CD4-positive, alpha-beta memory T cell (primary cell): ENCODE measurements at regions not wholly inside any gene's neighbourhood (a gene's known extent, or its start where the extent isn't known, plus 50 kb on each side); places are given as distances from the start of the nearest gene placed in this dataset.

Experiments
- CTCF ChIA-PET: fragments of 350-600 bp; sonication (Branson Sonifier 250); formaldehyde crosslinking; loops from one replicate; lab custom pipeline; 2021; ENCODE audit warnings: inconsistent platforms; ENCODE audit not compliant: partially characterized antibody; lab: Charles Lee
- POLR2A ChIA-PET: fragments of 350-600 bp; sonication (Branson Sonifier 250); formaldehyde crosslinking; loops from one replicate; lab custom pipeline; 2021; ENCODE audit not compliant: partially characterized antibody; lab: Charles Lee
- DNase-seq, 5 donors: peaks; one replicate each; pipeline versions ENCODE4 v3.0.0 to v3.0.0-alpha.2; 2020 to 2022; ENCODE audit warnings: mixed read lengths in 1 of 5
- H3K27ac ChIP-seq: one replicate; pipeline ENCODE4 v1.7.0; 2013; ENCODE audit warnings: low read depth, low read length
- H3K27me3 ChIP-seq: 2 replicates; pipeline ENCODE4 v1.7.0; 2013; ENCODE audit warnings: mild to moderate bottlenecking, low read length, moderate library complexity; ENCODE audit not compliant: insufficient read depth
- H3K36me3 ChIP-seq: 2 replicates; pipeline ENCODE4 v1.7.0; 2013; ENCODE audit warnings: mild to moderate bottlenecking, low read length, moderate library complexity; ENCODE audit not compliant: insufficient read depth
- H3K4me1 ChIP-seq: 2 replicates; pipeline ENCODE4 v1.7.0; 2013; ENCODE audit warnings: mild to moderate bottlenecking, low read length, moderate library complexity; ENCODE audit not compliant: insufficient read depth
- H3K4me3 ChIP-seq, 2 donors: one replicate each; pipeline ENCODE4 v1.7.0; 2013; ENCODE audit warnings: low read length in 2 of 2, mild to moderate bottlenecking in 1 of 2
- H3K9me3 ChIP-seq, 2 donors: one replicate each; pipeline ENCODE4 v1.7.0; 2013; ENCODE audit warnings: low read length in 2 of 2, control low read depth in 1 of 2; ENCODE audit not compliant: control insufficient read depth in 1 of 2
- H3K27ac Mint-ChIP-seq, 7 donors: one replicate each; pipeline ENCODE4 v1.8.0; 2020 to 2021; ENCODE audit warnings: mixed read lengths in 7 of 7, mild to moderate bottlenecking in 6 of 7, inconsistent platforms in 3 of 7, moderate library complexity in 3 of 7
- H3K27me3 Mint-ChIP-seq, 2 donors: one replicate each; pipeline ENCODE4 v1.8.0; 2020 to 2021; ENCODE audit warnings: mixed read lengths in 2 of 2
- H3K36me3 Mint-ChIP-seq, 2 donors: one replicate each; pipeline ENCODE4 v1.8.0; 2020 to 2021; ENCODE audit warnings: mixed read lengths in 2 of 2, inconsistent platforms in 1 of 2, mild to moderate bottlenecking in 1 of 2
- H3K4me1 Mint-ChIP-seq, 4 donors: one replicate each; pipeline ENCODE4 v1.8.0; 2020 to 2021; ENCODE audit warnings: mixed read lengths in 4 of 4, mild to moderate bottlenecking in 1 of 4
- H3K4me3 Mint-ChIP-seq, 8 donors: one replicate each; pipeline ENCODE4 v1.8.0; 2020 to 2021; ENCODE audit warnings: mixed read lengths in 8 of 8, mild to moderate bottlenecking in 7 of 8, moderate library complexity in 6 of 8, inconsistent platforms in 3 of 8
- H3K9me3 Mint-ChIP-seq, 8 donors: one replicate each; pipeline ENCODE4 v1.8.0; 2020 to 2021; ENCODE audit warnings: mixed read lengths in 8 of 8, mild to moderate bottlenecking in 5 of 8, inconsistent platforms in 3 of 8, moderate library complexity in 1 of 8
- intact Hi-C: fragments of 100-400 bp; cut with micrococcal nuclease; formaldehyde crosslinking; loops from one replicate; pipeline ENCODE4 v1.15.1; 2023

GRCh38 chr9:26710008-26710407, 182.6 kb downstream of the CAAP1 start:
- peaks cover 0 to 4% (median under 1%) of the 10 kb centered on the region in 8 donors for H3K9me3 Mint-ChIP-seq
- no peaks in the 10 kb centered on the region for H3K4me1 ChIP-seq
- H3K4me3 Mint-ChIP-seq: no peak overlapping the region
- peaks cover 0 to 3% of the 10 kb centered on the region in 2 donors for H3K27me3 Mint-ChIP-seq
- H3K36me3 ChIP-seq: no peaks in the 10 kb centered on the region
- no peak overlapping the region for H3K27ac ChIP-seq
- no peaks in the 10 kb centered on the region for H3K27me3 ChIP-seq
- no peak overlapping the region for H3K27ac Mint-ChIP-seq
- intact Hi-C loops: no loop called here
- H3K36me3 Mint-ChIP-seq: no peaks in the 10 kb centered on the region
- no peaks in the 10 kb centered on the region for H3K4me1 Mint-ChIP-seq
- CTCF ChIA-PET: no interaction called here
- DNase-seq: no peak
- POLR2A ChIA-PET: no interaction called here
- H3K9me3 ChIP-seq: no peaks in the 10 kb centered on the region
- no peak overlapping the region for H3K4me3 ChIP-seq

DNA sequence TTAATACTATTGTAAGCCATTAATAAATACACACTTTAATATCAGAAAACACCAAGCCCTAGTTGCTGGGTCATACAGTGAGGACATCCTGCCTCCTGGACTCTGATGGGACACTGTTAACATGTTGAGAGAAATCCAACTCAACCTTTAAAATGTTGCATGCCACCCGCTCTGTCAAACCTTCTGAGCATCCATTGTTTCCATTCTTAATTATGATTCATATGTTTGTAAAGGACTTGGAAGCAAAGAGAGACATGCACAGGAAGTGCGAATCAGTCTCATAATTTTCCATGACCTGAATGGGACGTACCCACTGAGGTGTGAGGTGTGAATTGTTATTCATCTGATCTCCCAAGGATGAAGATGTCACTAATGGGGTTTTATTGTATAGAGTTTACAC, 186.4 kb downstream of the CAAP1 start:
- Histone ChIP-seq H3K27ac (no peak overlapping the region), H3K27me3 (no peaks in the 10 kb centered on the region), H3K4me1 (no peaks in the 10 kb centered on the region), H3K9me3 (no peaks in the 10 kb centered on the region), H3K36me3 (no peaks in the 10 kb centered on the region), H3K4me3 (no peak overlapping the region)
- no peak overlapping the region for H3K4me3 Mint-ChIP-seq
- H3K9me3 Mint-ChIP-seq: peaks cover 0 to 4% (median 1%) of the 10 kb centered on the region in 8 donors
- DNase-seq: no peak
- no peaks in the 10 kb centered on the region for H3K36me3 Mint-ChIP-seq
- H3K4me1 Mint-ChIP-seq: no peaks in the 10 kb centered on the region
- ChIA-PET POLR2A (no interaction called here), CTCF (no interaction called here)
- peaks cover 0 to 3% of the 10 kb centered on the region in 2 donors for H3K27me3 Mint-ChIP-seq
- intact Hi-C loops: no loop called here
- H3K27ac Mint-ChIP-seq: no peak overlapping the region

- Mint-ChIP-seq H3K36me3 (no peaks in the 10 kb centered on the region), H3K9me3 (peaks cover 2 to 27% (median 13%) of the 10 kb centered on the region in 8 donors), H3K4me3 (no peak overlapping the region), H3K27me3 (peaks cover 0 to 1% of the 10 kb centered on the region in 2 donors), H3K27ac (no peak overlapping the region), H3K4me1 (no peaks in the 10 kb centered on the region)
- CTCF ChIA-PET: no interaction called here
- POLR2A ChIA-PET: no interaction called here
- intact Hi-C loops: no loop called here
- no peaks in the 10 kb centered on the region for H3K4me1 ChIP-seq
- no peak overlapping the region for H3K4me3 ChIP-seq
- no peaks in the 10 kb centered on the region for H3K36me3 ChIP-seq
- no peaks in the 10 kb centered on the region for H3K9me3 ChIP-seq
- no peak for DNase-seq
- no peaks in the 10 kb centered on the region for H3K27me3 ChIP-seq
- no peak overlapping the region for H3K27ac ChIP-seq
Measured at GRCh38 chr9:26695298-26695622, 197.3 kb downstream of the CAAP1 start.

DNA sequence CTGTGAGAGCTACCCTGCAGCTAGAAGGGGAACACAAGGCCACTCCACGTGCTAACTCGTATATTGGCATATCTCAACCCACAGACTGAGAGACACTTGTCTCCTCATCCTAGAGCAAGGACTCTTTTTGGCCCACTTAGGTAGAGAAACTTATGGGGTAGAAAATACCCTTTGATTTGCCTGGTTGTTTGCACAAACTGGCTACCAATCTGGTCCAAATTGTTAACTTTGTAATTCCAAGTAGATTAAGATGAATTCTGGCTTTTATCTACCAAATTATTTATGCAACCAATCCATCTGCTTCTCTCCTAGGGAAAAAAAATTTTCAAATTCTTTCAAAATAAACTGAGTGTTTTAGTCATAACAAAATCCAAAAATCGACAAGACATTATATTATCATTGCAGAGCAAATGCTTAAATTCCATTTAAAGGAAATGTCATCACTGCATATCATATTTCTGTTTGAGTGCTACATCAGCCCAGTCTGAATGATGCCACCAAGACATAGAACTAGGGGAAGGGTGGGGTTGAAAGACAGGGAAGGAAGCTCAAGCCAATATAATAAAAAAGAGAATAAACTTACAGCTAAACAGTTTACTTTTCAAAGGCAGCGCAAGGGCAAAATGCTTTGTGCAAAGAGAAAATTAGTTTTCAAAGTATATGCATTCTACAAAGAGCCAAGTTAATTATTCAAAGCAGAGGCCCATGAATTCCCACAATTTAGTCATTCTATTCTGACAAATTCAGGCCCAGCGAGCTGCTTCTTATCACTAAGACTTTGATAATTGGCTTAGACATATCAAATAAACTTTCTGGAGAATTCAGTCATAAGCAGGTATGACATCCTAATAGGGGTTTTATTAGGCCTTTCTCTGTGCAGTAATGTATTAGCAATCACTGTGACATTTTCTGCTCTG, 198.0 kb downstream of the CAAP1 start:
- Histone ChIP-seq H3K4me3 (no peak overlapping the region), H3K4me1 (no peaks in the 10 kb centered on the region), H3K36me3 (no peaks in the 10 kb centered on the region), H3K27me3 (no peaks in the 10 kb centered on the region), H3K27ac (no peak overlapping the region), H3K9me3 (no peaks in the 10 kb centered on the region)
- H3K36me3 Mint-ChIP-seq: no peaks in the 10 kb centered on the region
- H3K4me1 Mint-ChIP-seq: no peaks in the 10 kb centered on the region
- DNase-seq: no peak
- no peak overlapping the region for H3K27ac Mint-ChIP-seq
- intact Hi-C loops: no loop called here
- no peak overlapping the region for H3K4me3 Mint-ChIP-seq
- peaks cover under 1 to 23% (median 13%) of the 10 kb centered on the region in 8 donors for H3K9me3 Mint-ChIP-seq
- H3K27me3 Mint-ChIP-seq: peaks cover 0 to 1% of the 10 kb centered on the region in 2 donors
- CTCF ChIA-PET: no interaction called here
- POLR2A ChIA-PET: no interaction called here

DNA sequence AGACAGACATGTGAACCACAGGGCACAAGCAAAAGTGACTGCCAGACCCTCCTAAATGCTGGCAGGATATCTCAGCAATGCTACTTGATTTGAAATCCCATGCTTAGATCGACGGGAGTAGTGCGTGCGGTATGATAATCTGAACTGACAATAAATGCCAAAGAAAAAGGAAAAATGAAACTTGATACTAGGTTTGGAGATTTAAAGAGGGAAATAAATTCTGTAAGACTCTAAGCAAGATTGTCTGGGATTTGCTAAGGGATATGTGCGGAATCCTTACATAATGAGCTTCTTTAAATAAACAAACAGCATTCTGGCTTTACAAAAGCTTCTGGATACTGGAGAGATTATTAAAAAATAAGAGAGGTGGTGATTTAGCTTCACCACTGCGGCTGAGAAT, 203.6 kb downstream of the CAAP1 start:
- ChIA-PET POLR2A (no interaction called here), CTCF (no interaction called here)
- Mint-ChIP-seq H3K4me1 (no peaks in the 10 kb centered on the region), H3K27me3 (peaks cover 2 to 4% of the 10 kb centered on the region in 2 donors), H3K9me3 (peaks cover 0 to 2% (median 0%) of the 10 kb centered on the region in 8 donors), H3K27ac (no peak overlapping the region), H3K36me3 (no peaks in the 10 kb centered on the region), H3K4me3 (no peak overlapping the region)
- intact Hi-C loops: no loop called here
- Histone ChIP-seq H3K36me3 (no peaks in the 10 kb centered on the region), H3K27ac (no peak overlapping the region), H3K9me3 (no peaks in the 10 kb centered on the region), H3K4me1 (no peaks in the 10 kb centered on the region), H3K27me3 (no peaks in the 10 kb centered on the region), H3K4me3 (no peak overlapping the region)
- DNase-seq: no peak

DNA sequence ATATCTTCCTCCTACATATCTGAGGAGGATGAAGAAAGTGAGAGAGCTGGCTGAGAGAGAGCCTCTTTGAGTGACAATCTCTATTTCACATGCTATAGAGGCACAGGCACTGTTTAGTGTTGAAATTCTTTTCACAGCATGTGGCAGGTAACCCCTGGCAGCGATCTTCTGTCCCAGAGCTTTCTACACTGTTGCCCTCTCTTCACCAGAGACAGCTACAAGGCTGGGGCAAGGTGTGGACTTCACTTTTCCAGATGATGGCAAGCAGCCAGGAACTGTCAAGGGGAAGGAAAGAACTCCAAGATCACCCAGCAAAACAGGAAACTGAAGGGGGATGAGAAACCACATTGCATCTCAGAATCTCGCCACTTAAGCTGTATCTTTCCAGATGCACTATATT, 205.2 kb downstream of the CAAP1 start:
- H3K9me3 Mint-ChIP-seq: peaks cover 0 to 2% (median 0%) of the 10 kb centered on the region in 8 donors
- H3K27me3 ChIP-seq: no peaks in the 10 kb centered on the region
- H3K27ac ChIP-seq: no peak overlapping the region
- DNase-seq: no peak
- POLR2A ChIA-PET: no interaction called here
- H3K4me3 Mint-ChIP-seq: no peak overlapping the region
- intact Hi-C loops: no loop called here
- no peak overlapping the region for H3K4me3 ChIP-seq
- no peaks in the 10 kb centered on the region for H3K36me3 Mint-ChIP-seq
- no peaks in the 10 kb centered on the region for H3K4me1 ChIP-seq
- H3K27me3 Mint-ChIP-seq: peaks cover 2 to 4% of the 10 kb centered on the region in 2 donors
- no peaks in the 10 kb centered on the region for H3K4me1 Mint-ChIP-seq
- H3K36me3 ChIP-seq: no peaks in the 10 kb centered on the region
- no peaks in the 10 kb centered on the region for H3K9me3 ChIP-seq
- CTCF ChIA-PET: no interaction called here
- H3K27ac Mint-ChIP-seq: no peak overlapping the region

GRCh38 chr9:26685818-26686217, 206.8 kb downstream of the CAAP1 start:
- H3K4me1 ChIP-seq: no peaks in the 10 kb centered on the region
- Mint-ChIP-seq H3K27me3 (peaks cover 3 to 4% of the 10 kb centered on the region in 2 donors), H3K9me3 (peaks cover 0 to 1% (median 0%) of the 10 kb centered on the region in 8 donors), H3K4me1 (no peaks in the 10 kb centered on the region), H3K4me3 (no peak overlapping the region), H3K27ac (no peak overlapping the region), H3K36me3 (no peaks in the 10 kb centered on the region)
- CTCF ChIA-PET: no interaction called here
- intact Hi-C loops: no loop called here
- H3K36me3 ChIP-seq: no peaks in the 10 kb centered on the region
- H3K4me3 ChIP-seq: no peak overlapping the region
- H3K9me3 ChIP-seq: no peaks in the 10 kb centered on the region
- POLR2A ChIA-PET: no interaction called here
- H3K27ac ChIP-seq: no peak overlapping the region
- no peaks in the 10 kb centered on the region for H3K27me3 ChIP-seq
- DNase-seq: no peak
